ENCODE measurements at regions not wholly inside any gene's neighbourhood (a gene's known extent, or its start where the extent isn't known, plus 50 kb on each side); places are given as distances from the start of the nearest gene placed in this dataset.

DNA sequence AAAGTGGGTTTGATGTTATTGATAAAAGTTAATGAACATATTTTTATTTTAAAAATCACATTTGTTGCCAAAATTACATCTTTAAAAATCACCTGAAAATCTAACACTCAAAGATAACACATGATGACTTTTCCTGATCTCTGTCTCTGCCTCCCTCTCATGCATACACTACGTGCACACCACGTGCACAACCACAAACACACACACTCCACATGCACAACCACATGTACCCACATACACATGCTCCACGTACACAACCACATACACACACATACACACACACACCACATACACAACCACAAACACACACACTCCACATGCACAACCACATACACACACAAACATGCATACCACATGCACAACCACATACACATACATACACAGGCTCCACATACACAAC, 61.8 kb upstream of the TMEM132C start:
- intact Hi-C loops (cut with micrococcal nuclease) = no loop called here
- Histone ChIP-seq H4K20me1 (ENCODE audit: low read length) (no peaks in the 10 kb centered on the region), H3F3A (ENCODE audit: low read length, unreplicated experiment) (no peaks in the 10 kb centered on the region), H2AFZ (ENCODE audit: low read length) (no peak overlapping the region), H3K36me3 (ENCODE audit: low read depth, low read length) (no peaks in the 10 kb centered on the region), H3K79me2 (ENCODE audit: low read length) (no peaks in the 10 kb centered on the region), H3K27ac (ENCODE audit: low read length) (no peak overlapping the region), H3K9me3 (ENCODE audit: low read length) (peaks cover 19% of the 10 kb centered on the region; the same call in 1 of the 2 replicates), H3K4me2 (ENCODE audit: low read length) (no peak overlapping the region), H3K27me3 (ENCODE audit: low read length) (no peaks in the 10 kb centered on the region), H3K9me2 (replicated peaks; ENCODE audit: low read length) (no peaks in the 10 kb centered on the region), H3K4me3 (ENCODE audit: low read length) (no peak overlapping the region), H3K4me1 (ENCODE audit: insufficient read depth, low read length) (no peaks in the 10 kb centered on the region), H3K9ac (ENCODE audit: low read length) (no peak overlapping the region)
- ChIA-PET CTCF (no interaction called here), POLR2A (ENCODE audit: unreplicated experiment) (no interaction called here)
- BruUV-seq (replicated peaks) = no TSS peak
- no peak for DNase-seq
- ATAC-seq = no peak
- TF ChIP-seq EZH2phosphoT487 (IDR thresholded peaks at IDR 0.05; ENCODE audit: borderline replicate concordance, low read length) (no peak), EZH2 (IDR thresholded peaks at IDR 0.05; ENCODE audit: low read length, unreplicated experiment) (no peak)
- TF ChIP-seq, protein P1, sequence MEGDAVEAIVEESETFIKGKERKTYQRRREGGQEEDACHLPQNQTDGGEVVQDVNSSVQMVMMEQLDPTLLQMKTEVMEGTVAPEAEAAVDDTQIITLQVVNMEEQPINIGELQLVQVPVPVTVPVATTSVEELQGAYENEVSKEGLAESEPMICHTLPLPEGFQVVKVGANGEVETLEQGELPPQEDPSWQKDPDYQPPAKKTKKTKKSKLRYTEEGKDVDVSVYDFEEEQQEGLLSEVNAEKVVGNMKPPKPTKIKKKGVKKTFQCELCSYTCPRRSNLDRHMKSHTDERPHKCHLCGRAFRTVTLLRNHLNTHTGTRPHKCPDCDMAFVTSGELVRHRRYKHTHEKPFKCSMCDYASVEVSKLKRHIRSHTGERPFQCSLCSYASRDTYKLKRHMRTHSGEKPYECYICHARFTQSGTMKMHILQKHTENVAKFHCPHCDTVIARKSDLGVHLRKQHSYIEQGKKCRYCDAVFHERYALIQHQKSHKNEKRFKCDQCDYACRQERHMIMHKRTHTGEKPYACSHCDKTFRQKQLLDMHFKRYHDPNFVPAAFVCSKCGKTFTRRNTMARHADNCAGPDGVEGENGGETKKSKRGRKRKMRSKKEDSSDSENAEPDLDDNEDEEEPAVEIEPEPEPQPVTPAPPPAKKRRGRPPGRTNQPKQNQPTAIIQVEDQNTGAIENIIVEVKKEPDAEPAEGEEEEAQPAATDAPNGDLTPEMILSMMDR (conservative IDR thresholded peaks at IDR 0.05; ENCODE audit: low read depth, low read length) = no peak

DNA sequence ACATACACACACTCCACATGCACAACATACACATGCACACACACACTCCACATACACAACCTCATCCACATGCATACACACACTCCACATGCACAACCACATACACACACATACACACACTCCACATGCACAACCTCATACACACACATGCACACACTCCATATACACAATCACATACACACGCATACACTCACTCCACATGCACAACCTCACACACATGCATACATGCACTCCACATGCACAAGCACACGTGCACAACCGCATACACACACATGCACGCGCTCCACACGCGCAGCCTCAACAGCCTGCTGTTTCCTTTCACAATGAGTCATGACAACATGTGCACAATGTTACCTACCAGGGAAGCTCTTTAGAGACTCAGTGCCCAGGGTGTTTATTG, 61.2 kb upstream of the TMEM132C start:
- no TSS peak for BruUV-seq (replicated peaks)
- no peaks in the 10 kb centered on the region for H3K27me3 ChIP-seq (ENCODE audit: low read length)
- H3K4me2 ChIP-seq (ENCODE audit: low read length) = no peak overlapping the region
- H3K36me3 ChIP-seq (ENCODE audit: low read depth, low read length) = no peaks in the 10 kb centered on the region
- POLR2A ChIA-PET (ENCODE audit: unreplicated experiment) = no interaction called here
- no peaks in the 10 kb centered on the region for H3K4me1 ChIP-seq (ENCODE audit: insufficient read depth, low read length)
- H3K9ac ChIP-seq (ENCODE audit: low read length) = no peak overlapping the region
- H3K9me3 ChIP-seq (ENCODE audit: low read length) = peaks cover 19% of the 10 kb centered on the region; the same call in 1 of the 2 replicates
- ATAC-seq (no peak), DNase-seq (no peak)
- no peaks in the 10 kb centered on the region for H4K20me1 ChIP-seq (ENCODE audit: low read length)
- H3K4me3 ChIP-seq (ENCODE audit: low read length) = no peak overlapping the region
- H2AFZ ChIP-seq (ENCODE audit: low read length) = no peak overlapping the region
- H3K79me2 ChIP-seq (ENCODE audit: low read length) = no peaks in the 10 kb centered on the region
- H3K27ac ChIP-seq (ENCODE audit: low read length) = no peak overlapping the region
- TF ChIP-seq EZH2phosphoT487 (IDR thresholded peaks at IDR 0.05; ENCODE audit: borderline replicate concordance, low read length) (no peak), EZH2 (IDR thresholded peaks at IDR 0.05; ENCODE audit: low read length, unreplicated experiment) (no peak)
- TF ChIP-seq, protein P1 (conservative IDR thresholded peaks at IDR 0.05; ENCODE audit: low read depth, low read length) = no peak
- H3K9me2 ChIP-seq (replicated peaks; ENCODE audit: low read length) = no peaks in the 10 kb centered on the region
- CTCF ChIA-PET = no interaction called here
- intact Hi-C loops (cut with micrococcal nuclease) = no loop called here
- H3F3A ChIP-seq (ENCODE audit: low read length, unreplicated experiment) = no peaks in the 10 kb centered on the region

Data from PC-3 (cell line).